A549 (cell line): ENCODE measurements at regions not wholly inside any gene's neighbourhood (a gene's known extent, or its start where the extent isn't known, plus 50 kb on each side); places are given as distances from the start of the nearest gene placed in this dataset.
A peak's percentile ranks its signal among the peaks of the same experiment; 100 is the strongest.

Experiments used
- ATAC-seq, 2 experiments: fragments of 200-7000 bp in 1 of 2; fragments of >200 bp in 1 of 2; cut with Nextera tagmentation in 1 of 2; cut with Tn5 transposase in 1 of 2; 3 replicates each; pipeline versions ENCODE4 v1.8.0 to v1.9.1; 2018 to 2020; ENCODE audit warnings: mild to moderate bottlenecking in 1 of 2, moderate library complexity in 1 of 2
- CTCF ChIA-PET: fragments of 300-600 bp; sonication (Branson Sonifier 250); formaldehyde crosslinking; extraction: SDS; loops from one replicate; lab custom pipeline; 2021; ENCODE audit warnings: antibody characterized with exemption, inconsistent platforms; lab: Yijun Ruan, JAX
- POLR2A ChIA-PET: fragments of 350-600 bp; formaldehyde crosslinking; extraction: SDS; loops from one replicate; lab custom pipeline; 2021; ENCODE audit warnings: antibody characterized with exemption, inconsistent platforms; lab: Yijun Ruan, JAX
- DNase-seq, 2 experiments: peaks; one replicate each; pipeline versions ENCODE4 v3.0.0 to v3.0.0-alpha.2; 2011 to 2016; ENCODE audit warnings: low read depth in 1 of 2, low spot score in 1 of 2
- FAIRE-seq: peaks from 2 replicates; lab custom pipeline; 2011; peaks lifted over from hg19 to GRCh38; lab: Jason Lieb, UNC
- H3K27ac ChIP-seq, 2 experiments: fragments of >200 bp; sonication (Bioruptor Twin); formaldehyde crosslinking; 3 replicates each; pipeline ENCODE4 v1.5.1; 2016 to 2017
- H3K4me1 ChIP-seq: fragments of >200 bp; sonication (Bioruptor Twin); formaldehyde crosslinking; 3 replicates; pipeline ENCODE4 v1.6.1; 2016
- H3K4me2 ChIP-seq: fragments of >200 bp; sonication (Bioruptor Twin); formaldehyde crosslinking; 3 replicates; pipeline ENCODE4 v1.6.1; 2016
- H3K4me3 ChIP-seq: fragments of >200 bp; sonication (Bioruptor Twin); formaldehyde crosslinking; 3 replicates; pipeline ENCODE4 v1.5.1; 2016
- H3K9me3 ChIP-seq: fragments of >200 bp; sonication (Bioruptor Twin); formaldehyde crosslinking; 3 replicates; pipeline ENCODE4 v1.6.1; 2016
- CBX2 ChIP-seq: fragments of 200-600 bp; sonication (generic); IDR thresholded peaks from 2 replicates; pipeline ENCODE4 v1.6.1; 2016; ENCODE audit warnings: low read depth, mild to moderate bottlenecking, borderline replicate concordance
- CTCF ChIP-seq: fragments of >200 bp; sonication (Bioruptor Twin); formaldehyde crosslinking; IDR thresholded peaks from 3 replicates; pipeline ENCODE4 v1.5.1; 2016
- E2F6 ChIP-seq: IDR thresholded peaks from 2 replicates; pipeline ENCODE4 v1.6.1; 2012; ENCODE audit warnings: low read depth, borderline replicate concordance
- EHF ChIP-seq: fragments of 250-450 bp; sonication (Bioruptor Pico); IDR thresholded peaks from 2 replicates; pipeline ENCODE4 v1.5.0; 2020; ENCODE audit warnings: mild to moderate bottlenecking
- FOSB ChIP-seq: fragments of 250-450 bp; sonication (Bioruptor Pico); IDR thresholded peaks from 2 replicates; pipeline ENCODE4 v1.5.0; 2020; ENCODE audit warnings: mild to moderate bottlenecking, moderate library complexity
- HDAC2 ChIP-seq: fragments of 200-600 bp; sonication (generic); IDR thresholded peaks from 2 replicates; pipeline ENCODE4 v1.6.1; 2016
- HEYL ChIP-seq: fragments of 250-450 bp; sonication (Bioruptor Pico); IDR thresholded peaks from 2 replicates; pipeline ENCODE4 v1.8.0; 2021; ENCODE audit warnings: mild to moderate bottlenecking, moderate library complexity
- HMGXB4 ChIP-seq: fragments of 250-450 bp; sonication (Bioruptor Pico); IDR thresholded peaks from 2 replicates; pipeline ENCODE4 v1.5.0; 2021; ENCODE audit warnings: mild to moderate bottlenecking, moderate library complexity, borderline replicate concordance
- HOXB13 ChIP-seq: fragments of 250-450 bp; sonication (Bioruptor Pico); IDR thresholded peaks from 2 replicates; pipeline ENCODE4 v1.5.0; 2020; ENCODE audit warnings: low read depth, mild to moderate bottlenecking, moderate library complexity
- JUN ChIP-seq, 2 experiments: fragments of >200 bp; sonication (Bioruptor Twin); formaldehyde crosslinking; IDR thresholded peaks; 2 replicates in 1 of 2; 3 replicates in 1 of 2; pipeline ENCODE4 v1.6.1; 2016 to 2017
- KDM1A ChIP-seq: fragments of 200-600 bp; sonication (generic); IDR thresholded peaks from 2 replicates; pipeline ENCODE4 v1.6.1; 2016; ENCODE audit warnings: low read depth, mild to moderate bottlenecking
- KDM5A ChIP-seq: fragments of 200-600 bp; sonication (generic); IDR thresholded peaks from 2 replicates; pipeline ENCODE4 v1.6.1; 2016; ENCODE audit warnings: antibody characterized with exemption, mild to moderate bottlenecking
- MAZ ChIP-seq: fragments of 150-350 bp; IDR thresholded peaks from 2 replicates; pipeline ENCODE4 v1.6.1; 2014; ENCODE audit warnings: antibody characterized with exemption, low read depth, low read length, borderline replicate concordance
- NPAS2 ChIP-seq: fragments of 250-450 bp; sonication (Bioruptor Pico); IDR thresholded peaks from 2 replicates; pipeline ENCODE4 v1.8.0; 2022; ENCODE audit warnings: mild to moderate bottlenecking, moderate library complexity, borderline replicate concordance
- POLR2AphosphoS2 ChIP-seq: conservative IDR thresholded peaks from 2 replicates; pipeline ENCODE4 v1.6.1; 2012; ENCODE audit warnings: low read length, improper control_type of control experiment, inconsistent platforms
- RAD21 ChIP-seq, 2 experiments: fragments of >200 bp in 1 of 2; sonication (Bioruptor Twin) in 1 of 2; formaldehyde crosslinking in 1 of 2; IDR thresholded peaks in 1 of 2; conservative IDR thresholded peaks in 1 of 2; 2 replicates in 1 of 2; 3 replicates in 1 of 2; pipeline ENCODE4 v1.6.1; 2012 to 2018; ENCODE audit warnings: inconsistent platforms in 1 of 2
- RCOR1 ChIP-seq: fragments of 150-350 bp; IDR thresholded peaks from 2 replicates; pipeline ENCODE4 v1.6.1; 2014; ENCODE audit warnings: antibody characterized with exemption, low read length, low read depth
- REST ChIP-seq: fragments of 200-600 bp; sonication (generic); IDR thresholded peaks from 2 replicates; pipeline ENCODE4 v1.6.1; 2016; ENCODE audit warnings: antibody characterized with exemption, mild to moderate bottlenecking, moderate library complexity
- RFX5 ChIP-seq: fragments of 450-650 bp; IDR thresholded peaks from 2 replicates; pipeline ENCODE4 v1.7.1; 2014; ENCODE audit warnings: antibody characterized with exemption, mild to moderate bottlenecking, moderate library complexity
- SREBF2 ChIP-seq: fragments of 450-650 bp; IDR thresholded peaks from 2 replicates; pipeline ENCODE4 v1.6.1; 2014; ENCODE audit warnings: mild to moderate bottlenecking, moderate library complexity
- ZC3H11A ChIP-seq: fragments of 450-650 bp; IDR thresholded peaks from 2 replicates; pipeline ENCODE4 v1.6.1; 2014; ENCODE audit warnings: antibody characterized with exemption, mild to moderate bottlenecking
- ZNF302 ChIP-seq: fragments of 250-450 bp; sonication (Bioruptor Pico); IDR thresholded peaks from 2 replicates; pipeline ENCODE4 v1.9.0; 2021; ENCODE audit warnings: inconsistent platforms, mild to moderate bottlenecking, moderate library complexity
- WGBS: methylation state at CpG from one replicate; pipeline ENCODE4 v1.1.6; 2017; ENCODE audit errors: missing lambda C conversion rate; 5-methylcytosine and 5-hydroxymethylcytosine counted together
- TF ChIP-seq, protein P1 (sequence below): IDR thresholded peaks from 2 replicates; pipeline ENCODE4 v1.6.1; 2012

DNA sequence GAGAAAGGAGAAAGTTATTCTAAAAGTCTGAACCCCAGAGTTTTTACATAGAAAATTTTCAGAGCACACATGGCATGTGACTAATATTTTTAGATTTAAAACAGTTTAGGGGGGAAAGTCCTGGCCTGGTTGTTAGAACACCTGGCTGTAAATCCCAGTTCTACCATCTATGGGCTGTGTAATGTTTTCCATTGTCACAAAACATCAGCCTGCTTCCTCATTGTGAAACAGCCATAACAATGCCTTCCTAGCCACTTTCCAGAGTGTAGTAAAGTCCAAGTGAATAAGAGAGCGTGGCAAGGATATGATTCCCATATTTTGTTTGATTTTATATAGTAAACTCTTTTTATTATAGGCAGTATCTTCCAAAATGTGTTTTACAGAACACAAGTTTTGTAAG is 310.0 kb upstream of the DCN start:
- Histone ChIP-seq H3K4me1 (no peaks in the 10 kb centered on the region), H3K4me3 (no peak overlapping the region), H3K4me2 (no peak overlapping the region), H3K27ac (no peak overlapping the region), H3K9me3 (no peaks in the 10 kb centered on the region)
- ATAC-seq (no peak), FAIRE-seq (no peak)
- WGBS, result 38% methylated on average over 1 of the region's 1 CpG
- POLR2A ChIA-PET, result no interaction called here
- TF ChIP-seq KDM1A (no peak), SREBF2 (no peak), HOXB13 (CRISPR knock-in tag) (no peak), HDAC2 (no peak), RFX5 (no peak), RAD21 (conservative IDR thresholded peaks at IDR 0.05 in 1 of 2, IDR thresholded peaks at IDR 0.05 in 1 of 2) (no peak), HEYL (no peak), ZNF302 (CRISPR knock-in tag) (no peak), EHF (no peak), FOSB (CRISPR knock-in tag) (no peak), MAZ (no peak)
- TF ChIP-seq, protein P1, sequence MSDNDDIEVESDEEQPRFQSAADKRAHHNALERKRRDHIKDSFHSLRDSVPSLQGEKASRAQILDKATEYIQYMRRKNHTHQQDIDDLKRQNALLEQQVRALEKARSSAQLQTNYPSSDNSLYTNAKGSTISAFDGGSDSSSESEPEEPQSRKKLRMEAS, result no peak
- TF ChIP-seq, all 56 proteins: peak for 0
- CTCF ChIA-PET, result no interaction called here
- no peak for DNase-seq

GRCh38 chr12:91490667-91491311 is 308.2 kb upstream of the DCN start:
- Histone ChIP-seq H3K27ac (no peak overlapping the region), H3K9me3 (no peaks in the 10 kb centered on the region), H3K4me1 (no peaks in the 10 kb centered on the region), H3K4me3 (no peak overlapping the region), H3K4me2 (no peak overlapping the region)
- DNase-seq (no peak), FAIRE-seq (no peak), ATAC-seq (no peak)
- WGBS, result 37% methylated on average over 4 of the region's 4 CpGs
- TF ChIP-seq CTCF (no peak), CBX2 (no peak), E2F6 (no peak), ZC3H11A (no peak), RCOR1 (no peak), KDM5A (no peak), NPAS2 (no peak)
- ChIA-PET POLR2A (no interaction called here), CTCF (no interaction called here)

DNA sequence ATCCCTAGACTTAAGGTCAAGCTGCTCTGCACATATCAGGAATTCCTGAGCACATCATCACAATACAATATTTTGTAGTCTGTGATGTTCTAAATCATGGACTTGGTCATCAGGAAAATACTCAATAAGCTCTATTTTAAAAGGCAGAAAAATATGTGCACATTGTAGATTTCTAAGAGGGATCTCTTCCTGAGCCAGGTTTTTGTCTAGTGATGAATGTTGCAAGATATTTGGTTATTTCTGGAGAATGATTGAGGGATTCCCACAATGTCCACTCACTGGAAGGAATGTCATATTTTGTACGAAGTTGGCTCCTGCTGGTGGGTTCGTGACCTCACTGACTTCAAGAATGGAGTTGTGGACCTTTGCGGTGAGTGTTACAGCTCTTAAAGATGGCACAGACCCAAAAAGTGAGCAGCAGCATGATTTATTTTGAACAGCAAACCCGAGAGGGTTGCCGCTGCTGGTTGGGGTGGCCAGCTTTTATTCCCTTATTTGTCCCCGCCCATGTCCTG is 300.9 kb upstream of the DCN start:
- POLR2A ChIA-PET, result no interaction called here
- FAIRE-seq, result no peak
- no peak overlapping the region for H3K4me3 ChIP-seq
- H3K4me1 ChIP-seq, result no peaks in the 10 kb centered on the region
- WGBS, result 48% methylated on average over 6 of the region's 6 CpGs
- CTCF ChIA-PET, result interaction anchor here (0.9 to 1.3 kb wide), 2 partner anchors 9 to 94 kb away, joined by 3 to 4 read pairs; no protein-coding TSS in a partner anchor
- peak in 1 of 2 experiments; percentile 6 for DNase-seq
- H3K27ac ChIP-seq, result no peak overlapping the region
- no peaks in the 10 kb centered on the region for H3K9me3 ChIP-seq
- no peak overlapping the region for H3K4me2 ChIP-seq
- ATAC-seq, result no peak
- TF ChIP-seq CTCF, result no peak
- TF ChIP-seq HMGXB4 (CRISPR knock-in tag), result no peak
- TF ChIP-seq HDAC2, result no peak
- TF ChIP-seq RFX5, result no peak
- TF ChIP-seq, protein P1, result no peak
- no peak for TF ChIP-seq JUN (IDR thresholded peaks at IDR 0.05)
- no peak for TF ChIP-seq POLR2AphosphoS2
- no peak for TF ChIP-seq REST
